CD4-positive, alpha-beta T cell (primary cell): ENCODE measurements at regions not wholly inside any gene's neighbourhood (a gene's known extent, or its start where the extent isn't known, plus 50 kb on each side); places are given as distances from the start of the nearest gene placed in this dataset.

ENCODE experiments used
- ATAC-seq: fragments of 200-7000 bp; cut with Tn5 transposase; one replicate; pipeline ENCODE4 v1.10.0; 2022; ENCODE audit warnings: mild to moderate bottlenecking; ENCODE audit not compliant: poor library complexity
- CTCF ChIA-PET: fragments of 350-600 bp; sonication (Branson Sonifier 250); formaldehyde crosslinking; loops from one replicate; lab custom pipeline; 2021; ENCODE audit warnings: antibody characterized with exemption, inconsistent platforms; lab: Charles Lee
- POLR2A ChIA-PET: fragments of 350-600 bp; sonication (Branson Sonifier 250); formaldehyde crosslinking; loops from one replicate; lab custom pipeline; 2021; ENCODE audit warnings: antibody characterized with exemption, inconsistent platforms; lab: Charles Lee
- DNase-seq, 14 experiments: peaks; one replicate each; pipeline ENCODE4 v3.0.0-alpha.2; 2013 to 2020; ENCODE audit warnings: mixed read lengths in 2 of 14
- H3K27ac ChIP-seq, 2 donors: one replicate each; pipeline versions ENCODE4 v1.5.1 to v1.7.0; 2013; ENCODE audit warnings: low read length in 2 of 2, low read depth in 1 of 2, mild to moderate bottlenecking in 1 of 2
- H3K27me3 ChIP-seq, 2 experiments: 1 replicate in 1 of 2; 2 replicates in 1 of 2; pipeline versions ENCODE4 v1.6.1 to v1.7.0; 2013; ENCODE audit warnings: low read length in 2 of 2, control low read depth in 1 of 2, mild to moderate bottlenecking in 1 of 2, moderate library complexity in 1 of 2; ENCODE audit not compliant: insufficient read depth in 2 of 2, control insufficient read depth in 1 of 2
- H3K36me3 ChIP-seq: one replicate; pipeline ENCODE4 v1.6.1; 2013; ENCODE audit warnings: low read length, control low read depth; ENCODE audit not compliant: insufficient read depth
- H3K4me1 ChIP-seq: one replicate; pipeline ENCODE4 v1.6.1; 2013; ENCODE audit warnings: low read length, control low read depth; ENCODE audit not compliant: insufficient read depth
- H3K4me3 ChIP-seq: one replicate; pipeline ENCODE4 v1.5.1; 2013; ENCODE audit warnings: mild to moderate bottlenecking, low read length, moderate library complexity
- H3K9me3 ChIP-seq, 2 experiments: 1 replicate in 1 of 2; 2 replicates in 1 of 2; pipeline versions ENCODE4 v1.6.1 to v1.7.0; 2013; ENCODE audit warnings: low read length in 2 of 2, mild to moderate bottlenecking in 2 of 2, control low read depth in 1 of 2, moderate library complexity in 1 of 2; ENCODE audit not compliant: control insufficient read depth in 1 of 2, insufficient read depth in 1 of 2
- H3K27ac Mint-ChIP-seq: one replicate; pipeline ENCODE4 v1.8.0; 2020; ENCODE audit warnings: mixed read lengths
- H3K27me3 Mint-ChIP-seq: one replicate; pipeline ENCODE4 v1.8.0; 2021; ENCODE audit warnings: mixed read lengths
- H3K36me3 Mint-ChIP-seq: one replicate; pipeline ENCODE4 v1.8.0; 2021; ENCODE audit warnings: low read depth, mixed read lengths
- H3K4me1 Mint-ChIP-seq: one replicate; pipeline ENCODE4 v1.8.0; 2021; ENCODE audit warnings: low read depth, mixed read lengths
- H3K4me3 Mint-ChIP-seq: one replicate; pipeline ENCODE4 v1.8.0; 2020; ENCODE audit warnings: mild to moderate bottlenecking, mixed read lengths
- H3K9me3 Mint-ChIP-seq: one replicate; pipeline ENCODE4 v1.8.0; 2020; ENCODE audit warnings: mixed read lengths
- CTCF ChIP-seq: fragments of 200-600 bp; IDR thresholded peaks from one replicate; pipeline ENCODE4 v1.8.0; 2022; ENCODE audit warnings: antibody characterized with exemption, mild to moderate bottlenecking
- intact Hi-C, 2 experiments: fragments of 100-400 bp; cut with DNase I in 1 of 2; cut with micrococcal nuclease in 1 of 2; formaldehyde crosslinking; loops; one replicate each; pipeline versions ENCODE4 v1.15.1 to v1.9.0; 2023 to 2025; cut with DNase I, micrococcal nuclease

DNA sequence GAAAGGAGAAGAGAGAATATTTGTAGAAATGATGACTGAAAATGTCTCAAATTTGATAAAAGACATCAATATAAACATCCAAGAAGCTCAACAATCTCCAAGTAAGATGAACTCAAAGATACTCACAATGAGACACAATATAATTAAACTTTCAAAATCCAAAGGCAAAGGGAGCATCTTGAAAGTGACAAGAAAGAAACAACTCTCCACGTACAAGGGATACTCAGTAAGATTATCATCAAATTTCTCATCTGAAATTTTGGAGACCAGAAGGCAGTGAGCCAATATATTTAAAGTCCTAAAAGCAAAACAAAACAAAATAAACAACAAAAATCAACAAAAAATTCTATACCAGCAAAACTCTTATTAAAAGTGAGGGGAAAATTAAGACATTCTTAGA, 428.7 kb downstream of the NFIB start:
- CTCF ChIA-PET, result no interaction called here
- intact Hi-C loops, result no loop called here
- POLR2A ChIA-PET, result no interaction called here

DNA sequence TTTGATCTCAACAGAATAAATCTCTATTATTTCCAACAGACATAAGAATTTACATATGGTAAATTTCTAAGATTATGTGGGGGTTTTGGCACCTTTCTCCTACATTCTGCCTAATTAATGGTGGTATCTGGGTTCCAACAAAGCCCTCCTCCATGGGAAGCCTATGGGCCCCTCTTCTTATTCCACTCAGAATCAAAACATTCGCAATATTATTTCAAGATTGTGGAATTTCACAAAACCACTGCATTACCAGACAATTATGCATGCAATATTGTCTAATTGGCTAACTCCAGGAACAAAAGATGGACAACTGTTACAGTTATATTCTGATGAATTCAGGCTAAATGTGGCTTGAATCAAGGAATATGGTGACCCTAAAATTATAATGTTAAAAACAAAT, 434.0 kb downstream of the NFIB start:
- POLR2A ChIA-PET, result no interaction called here
- H3K36me3 ChIP-seq, result no peaks in the 10 kb centered on the region
- ATAC-seq, result no peak
- H3K27ac Mint-ChIP-seq, result no peak overlapping the region
- no peak overlapping the region for H3K4me3 Mint-ChIP-seq
- H3K36me3 Mint-ChIP-seq, result no peaks in the 10 kb centered on the region
- no peak overlapping the region for H3K27ac ChIP-seq
- no peaks in the 10 kb centered on the region for H3K27me3 ChIP-seq
- no peaks in the 10 kb centered on the region for H3K27me3 Mint-ChIP-seq
- H3K4me1 Mint-ChIP-seq, result no peaks in the 10 kb centered on the region
- TF ChIP-seq CTCF, result no peak
- no peak for DNase-seq
- no peak overlapping the region for H3K4me3 ChIP-seq
- CTCF ChIA-PET, result no interaction called here
- no peaks in the 10 kb centered on the region for H3K4me1 ChIP-seq
- H3K9me3 Mint-ChIP-seq, result peaks cover 8% of the 10 kb centered on the region
- peaks cover 5 to 6% of the 10 kb centered on the region in 2 experiments for H3K9me3 ChIP-seq
- intact Hi-C loops, result no loop called here

More for the DNA sequence above, 428.7 kb downstream of the NFIB start:
- no peak overlapping the region for H3K27ac Mint-ChIP-seq
- ATAC-seq (no peak), DNase-seq (no peak)
- no peaks in the 10 kb centered on the region for H3K36me3 Mint-ChIP-seq
- H3K9me3 ChIP-seq, result peaks cover 0 to 5% of the 10 kb centered on the region in 2 experiments
- no peak overlapping the region for H3K4me3 Mint-ChIP-seq
- H3K4me3 ChIP-seq, result no peak overlapping the region
- no peak overlapping the region for H3K27ac ChIP-seq
- peaks cover 13% of the 10 kb centered on the region for H3K9me3 Mint-ChIP-seq
- H3K4me1 ChIP-seq, result no peaks in the 10 kb centered on the region
- H3K27me3 ChIP-seq, result no peaks in the 10 kb centered on the region
- TF ChIP-seq CTCF, result no peak
- no peaks in the 10 kb centered on the region for H3K4me1 Mint-ChIP-seq
- no peaks in the 10 kb centered on the region for H3K27me3 Mint-ChIP-seq
- no peaks in the 10 kb centered on the region for H3K36me3 ChIP-seq

DNA sequence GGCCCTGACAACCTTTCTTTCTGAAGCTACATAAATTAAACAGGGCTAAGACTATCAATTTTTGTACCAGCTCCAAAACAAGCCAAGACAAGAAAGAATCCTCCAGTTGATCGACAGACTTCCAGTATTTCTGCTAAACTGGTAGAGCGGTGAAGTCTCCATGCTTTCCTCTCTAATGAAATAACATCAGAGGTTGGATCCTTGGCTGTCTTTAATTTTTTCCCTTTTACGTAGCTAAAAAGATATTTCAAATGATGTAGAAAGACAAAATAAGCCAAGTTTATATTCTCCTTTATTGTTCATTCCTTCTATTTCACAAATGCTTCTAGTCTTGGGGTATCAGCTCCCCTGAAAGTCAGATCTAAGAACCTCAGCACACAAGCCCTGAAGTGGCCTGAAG, 434.9 kb downstream of the NFIB start:
- H3K36me3 ChIP-seq, result no peaks in the 10 kb centered on the region
- no peak for DNase-seq
- H3K27me3 ChIP-seq, result no peaks in the 10 kb centered on the region
- no peaks in the 10 kb centered on the region for H3K4me1 ChIP-seq
- Mint-ChIP-seq H3K27me3 (no peaks in the 10 kb centered on the region), H3K27ac (no peak overlapping the region), H3K4me1 (no peaks in the 10 kb centered on the region), H3K36me3 (no peaks in the 10 kb centered on the region), H3K9me3 (peaks cover 8% of the 10 kb centered on the region), H3K4me3 (no peak overlapping the region)
- TF ChIP-seq CTCF, result no peak
- H3K9me3 ChIP-seq, result peaks cover 0 to 6% of the 10 kb centered on the region in 2 experiments
- ATAC-seq, result no peak
- H3K4me3 ChIP-seq, result no peak overlapping the region
- H3K27ac ChIP-seq, result no peak overlapping the region
- CTCF ChIA-PET, result no interaction called here
- intact Hi-C loops, result no loop called here
- POLR2A ChIA-PET, result no interaction called here
